Neutrophil (primary cell): ENCODE measurements at regions not wholly inside any gene's neighbourhood (a gene's known extent, or its start where the extent isn't known, plus 50 kb on each side); places are given as distances from the start of the nearest gene placed in this dataset.
"Not testable (repeated sequence)": the region's sequence is repeated elsewhere in the genome, so short reads cannot be mapped to it uniquely, and the experiment has no call there.

Experiments
- H3K27ac ChIP-seq: fragments of 200-600 bp; sonication (generic); 2 replicates; pipeline ENCODE4 v1.5.1; 2016; ENCODE audit warnings: mild to moderate bottlenecking, moderate library complexity
- H3K27me3 ChIP-seq: fragments of 200-600 bp; sonication (generic); 2 replicates; pipeline ENCODE4 v1.6.0; 2016; ENCODE audit warnings: mild to moderate bottlenecking
- H3K36me3 ChIP-seq: fragments of 200-600 bp; sonication (generic); 2 replicates; pipeline ENCODE4 v1.5.1; 2017
- H3K4me1 ChIP-seq, 2 experiments: fragments of 200-600 bp in 1 of 2; sonication (generic) in 1 of 2; 1 replicate in 1 of 2; 2 replicates in 1 of 2; pipeline versions ENCODE4 v1.5.1 to v1.6.1; 2013 to 2016; ENCODE audit warnings: low read depth in 1 of 2, low read length in 1 of 2, mild to moderate bottlenecking in 1 of 2, moderate library complexity in 1 of 2; ENCODE audit not compliant: control insufficient read depth in 1 of 2, insufficient read depth in 1 of 2
- H3K4me3 ChIP-seq, 2 experiments: fragments of 200-600 bp in 1 of 2; sonication (generic) in 1 of 2; 1 replicate in 1 of 2; 2 replicates in 1 of 2; pipeline ENCODE4 v1.5.1; 2013 to 2016; ENCODE audit warnings: low read depth in 1 of 2, low read length in 1 of 2, mild to moderate bottlenecking in 1 of 2, moderate library complexity in 1 of 2
- H3K9me3 ChIP-seq: fragments of 200-600 bp; sonication (generic); 2 replicates; pipeline ENCODE4 v1.5.1; 2016
- CTCF ChIP-seq: fragments of 200-600 bp; sonication (generic); IDR thresholded peaks from 2 replicates; pipeline ENCODE4 v1.5.1; 2016; ENCODE audit warnings: antibody characterized with exemption

- H3K9me3 ChIP-seq: no peaks in the 10 kb centered on the region
- no peak overlapping the region for H3K4me3 ChIP-seq
- H3K4me1 ChIP-seq: no peaks in the 10 kb centered on the region
- no peaks in the 10 kb centered on the region for H3K27me3 ChIP-seq
- H3K36me3 ChIP-seq: no peaks in the 10 kb centered on the region
- TF ChIP-seq CTCF: no peak
- H3K27ac ChIP-seq: no peak overlapping the region
These were observed 125.6 kb upstream of the CRBN start for GRCh38 chr3:3305084-3305483.

DNA sequence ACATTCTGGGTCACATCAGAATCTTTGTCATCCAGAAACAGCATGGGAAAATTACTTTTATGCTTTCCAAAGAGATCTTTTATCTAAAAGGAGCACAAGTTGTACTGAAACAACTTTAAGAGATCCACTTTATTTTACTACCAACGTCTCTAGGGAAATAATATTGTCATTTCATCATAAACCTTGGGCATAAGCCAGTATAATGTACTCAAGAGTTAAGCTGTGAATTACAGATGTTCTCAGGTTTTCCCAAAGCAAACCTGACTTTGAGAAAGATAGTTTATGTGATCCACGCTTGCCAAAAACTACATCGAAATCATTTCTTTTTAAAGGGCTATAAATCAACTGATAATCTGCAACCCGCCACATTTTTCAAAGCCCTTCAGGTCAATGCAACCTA, 124.1 kb upstream of the CRBN start:
- TF ChIP-seq CTCF: no peak
- Histone ChIP-seq H3K4me1 (no peaks in the 10 kb centered on the region), H3K27ac (no peak overlapping the region), H3K4me3 (no peak overlapping the region), H3K36me3 (no peaks in the 10 kb centered on the region), H3K27me3 (no peaks in the 10 kb centered on the region), H3K9me3 (no peaks in the 10 kb centered on the region)

DNA sequence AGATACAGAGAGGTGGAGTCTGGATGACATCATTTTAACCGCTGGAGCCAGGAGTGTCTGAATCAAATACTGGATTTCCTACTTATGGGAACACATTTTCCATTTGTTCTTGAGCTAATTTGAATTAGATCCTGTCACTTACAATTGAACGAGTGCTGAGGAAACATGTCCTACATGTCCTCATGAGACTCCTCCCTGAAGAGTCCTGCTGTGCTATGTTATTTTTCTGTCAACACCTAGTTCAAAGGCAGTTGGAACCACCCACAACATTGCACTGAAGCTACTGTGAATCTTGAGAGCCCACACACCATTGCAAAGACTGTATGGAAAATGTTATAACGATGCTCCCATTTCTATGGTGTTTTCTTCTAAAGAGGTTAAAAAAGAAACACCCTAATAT, 123.5 kb upstream of the CRBN start:
- Histone ChIP-seq H3K36me3 (no peaks in the 10 kb centered on the region), H3K27ac (no peak overlapping the region), H3K4me1 (no peaks in the 10 kb centered on the region), H3K9me3 (no peaks in the 10 kb centered on the region), H3K27me3 (no peaks in the 10 kb centered on the region), H3K4me3 (no peak overlapping the region)
- TF ChIP-seq CTCF: no peak

DNA sequence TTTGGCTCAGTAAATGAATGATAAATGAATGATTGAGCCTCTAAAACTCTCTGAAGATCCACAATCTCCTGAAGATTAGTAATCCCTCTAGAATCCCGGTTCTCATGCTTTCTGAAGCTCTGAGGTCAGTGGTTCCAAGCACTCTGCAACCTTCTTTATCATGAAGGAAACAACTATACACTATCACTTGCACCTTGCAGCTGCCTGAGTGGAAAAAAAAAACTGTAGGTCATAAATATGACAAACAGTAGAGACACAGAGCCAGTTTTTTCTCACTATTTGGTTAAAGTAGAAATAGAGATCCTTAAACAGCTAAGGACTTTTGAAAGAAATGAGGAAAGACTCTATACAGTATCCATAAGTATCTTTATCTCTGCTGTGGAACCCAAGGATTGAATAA, 122.0 kb upstream of the CRBN start:
- no peaks in the 10 kb centered on the region for H3K27me3 ChIP-seq
- H3K9me3 ChIP-seq: no peaks in the 10 kb centered on the region
- H3K4me3 ChIP-seq: no peak overlapping the region
- H3K36me3 ChIP-seq: no peaks in the 10 kb centered on the region
- TF ChIP-seq CTCF: no peak
- H3K27ac ChIP-seq: no peak overlapping the region
- H3K4me1 ChIP-seq: no peaks in the 10 kb centered on the region

DNA sequence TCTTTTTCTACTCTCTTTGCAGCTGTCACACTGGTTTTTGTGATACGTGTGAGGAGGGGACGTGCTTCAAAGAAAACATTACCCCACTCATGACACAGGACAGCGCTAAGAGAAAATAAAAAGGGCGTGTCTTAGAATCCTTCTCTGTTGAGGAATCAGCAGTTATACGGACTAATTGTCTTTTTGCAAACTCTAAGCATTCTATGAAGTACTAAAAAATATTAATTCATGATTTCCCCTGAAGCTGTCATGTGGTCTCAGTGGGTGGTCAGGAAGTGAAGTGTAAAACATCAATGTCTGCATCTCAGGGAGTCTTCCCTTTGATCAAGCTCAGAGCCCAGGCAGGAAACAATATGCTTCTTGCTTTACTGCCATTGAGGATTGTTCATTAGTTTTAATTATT, 117.5 kb upstream of the CRBN start:
- H3K9me3 ChIP-seq: no peaks in the 10 kb centered on the region
- no peak overlapping the region for H3K4me3 ChIP-seq
- no peak for TF ChIP-seq CTCF

DNA sequence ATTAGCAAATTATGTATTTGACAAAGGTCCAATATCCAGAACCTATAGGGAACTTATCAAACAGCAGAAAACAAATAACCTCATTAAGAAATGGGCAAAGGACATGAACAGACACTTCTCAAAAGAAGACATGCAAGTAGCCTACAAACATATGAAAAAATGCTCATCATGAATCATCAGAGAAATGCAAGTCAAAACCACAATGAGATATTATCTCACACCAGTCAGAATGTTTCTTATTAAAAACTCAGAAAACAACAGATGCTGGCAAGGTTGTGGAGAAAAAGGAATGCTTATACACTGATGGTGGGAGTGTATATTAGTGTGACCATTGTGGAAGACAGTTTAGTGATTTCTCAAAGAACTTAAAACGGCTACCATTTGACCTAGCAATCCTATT, 116.1 kb upstream of the CRBN start:
- Histone ChIP-seq H3K27me3 (no peaks in the 10 kb centered on the region), H3K36me3 (no peaks in the 10 kb centered on the region), H3K9me3 (no peaks in the 10 kb centered on the region), H3K4me3 (no peak overlapping the region), H3K27ac (no peak overlapping the region), H3K4me1 (no peaks in the 10 kb centered on the region)
- TF ChIP-seq CTCF: no peak

More for the DNA sequence above, 117.5 kb upstream of the CRBN start:
- Histone ChIP-seq H3K36me3 (no peaks in the 10 kb centered on the region), H3K27ac (no peak overlapping the region), H3K27me3 (no peaks in the 10 kb centered on the region), H3K4me1 (no peaks in the 10 kb centered on the region)

DNA sequence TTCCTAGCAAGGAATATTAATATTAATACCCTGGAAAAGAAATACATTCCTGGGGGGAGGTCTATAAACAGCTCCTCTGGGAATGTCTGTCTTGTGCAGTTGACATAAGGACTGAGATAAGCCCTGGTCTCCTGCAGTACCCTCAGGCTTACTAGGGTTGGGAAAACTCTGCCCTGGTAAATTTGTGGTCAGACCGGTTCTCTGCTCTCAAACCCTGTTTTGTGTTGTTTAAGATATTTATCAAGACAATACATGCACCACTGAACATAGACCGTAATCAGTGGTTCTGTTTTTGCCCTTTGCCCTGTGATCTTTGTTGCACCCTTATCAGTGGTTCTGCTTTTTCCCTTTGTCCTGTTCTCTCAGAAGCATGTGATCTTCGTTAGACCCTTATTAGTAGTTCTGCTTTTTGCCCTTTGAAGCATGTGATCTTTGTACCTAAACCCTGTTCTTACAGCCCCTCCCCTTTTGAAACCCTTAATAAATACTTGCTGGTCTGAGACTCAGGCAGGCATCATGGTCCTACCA, 112.3 kb upstream of the CRBN start:
- H3K4me3 ChIP-seq, H3K27ac ChIP-seq, H3K4me1 ChIP-seq, H3K27me3 ChIP-seq, H3K9me3 ChIP-seq, H3K36me3 ChIP-seq: not testable (repeated sequence)
